SKM-1 treated with dmso at 0.1 percent for 144 hours (cell line): ENCODE measurements at regions not wholly inside any gene's neighbourhood (a gene's known extent, or its start where the extent isn't known, plus 50 kb on each side); places are given as distances from the start of the nearest gene placed in this dataset.

Experiments
- DNase-seq: peaks from one replicate; lab custom pipeline; 2025; ENCODE audit not compliant: unreplicated experiment; lab: John Stamatoyannopoulos, UW

DNA sequence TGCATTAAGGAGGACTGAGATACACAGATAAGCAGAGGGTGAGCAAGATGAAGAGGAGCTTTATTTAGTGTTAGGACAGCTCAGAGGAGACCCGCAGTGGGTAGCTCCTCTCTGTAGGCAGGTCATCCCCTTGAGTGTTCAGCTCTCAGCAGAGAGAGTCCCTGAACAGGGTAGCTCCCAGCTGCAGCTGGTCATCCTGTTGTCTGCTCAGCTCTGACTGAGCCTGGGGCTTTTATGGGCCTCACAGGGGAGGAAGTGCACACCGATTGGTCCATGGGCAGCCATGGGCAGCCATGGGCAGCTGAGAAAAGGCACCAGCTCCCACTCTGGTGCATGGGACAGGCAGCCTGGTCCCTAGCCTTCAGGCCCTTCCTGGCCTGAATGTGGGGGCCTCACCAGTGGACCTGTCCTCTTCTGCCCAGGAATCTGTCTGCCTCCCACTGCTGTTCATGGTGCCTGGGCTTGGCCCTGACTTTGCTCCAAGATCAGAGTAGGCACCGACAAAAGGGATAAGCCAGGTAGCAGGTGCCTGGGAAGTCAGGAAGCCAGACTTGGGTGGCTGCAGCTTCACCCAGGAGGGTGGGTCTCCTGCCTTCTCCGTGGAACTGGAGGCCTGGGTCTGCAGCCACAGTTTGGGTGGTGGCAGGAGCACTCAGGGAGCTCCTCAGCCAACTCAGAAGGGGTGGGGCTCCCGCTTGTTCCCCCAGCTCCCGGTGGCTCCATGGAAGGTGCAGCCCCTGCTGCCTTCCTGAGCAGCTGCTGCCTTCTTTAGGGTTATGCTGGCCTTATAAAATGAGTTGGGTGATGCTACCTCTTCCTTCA, 54.7 kb downstream of the MYEOV start:
- no peak for DNase-seq

DNA sequence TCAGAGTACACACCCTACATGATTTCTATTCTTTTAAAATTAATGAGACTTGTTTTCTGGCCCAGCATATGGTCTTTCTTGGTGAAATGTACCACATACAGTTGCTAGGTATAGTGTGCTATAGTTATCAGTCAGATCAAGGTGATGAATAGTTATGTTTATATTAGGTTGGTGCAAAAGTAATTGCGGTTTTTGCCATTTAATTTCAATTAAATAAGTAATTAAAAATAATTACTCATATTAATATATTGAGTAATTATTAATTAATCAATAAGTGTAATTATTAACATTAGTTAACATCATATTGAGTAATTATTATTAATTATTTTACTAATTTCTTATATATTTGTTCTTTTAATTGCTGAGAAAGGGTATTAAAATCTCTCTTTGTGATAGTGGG, 56.1 kb downstream of the MYEOV start:
- DNase-seq = no peak

GRCh38 chr11:69350596-69350995, 56.6 kb downstream of the MYEOV start:
- no peak for DNase-seq

- no peak for DNase-seq
These were observed 57.5 kb downstream of the MYEOV start for GRCh38 chr11:69351460-69351859.

- no peak for DNase-seq
These were observed 58.2 kb downstream of the MYEOV start for GRCh38 chr11:69352166-69352565.

DNA sequence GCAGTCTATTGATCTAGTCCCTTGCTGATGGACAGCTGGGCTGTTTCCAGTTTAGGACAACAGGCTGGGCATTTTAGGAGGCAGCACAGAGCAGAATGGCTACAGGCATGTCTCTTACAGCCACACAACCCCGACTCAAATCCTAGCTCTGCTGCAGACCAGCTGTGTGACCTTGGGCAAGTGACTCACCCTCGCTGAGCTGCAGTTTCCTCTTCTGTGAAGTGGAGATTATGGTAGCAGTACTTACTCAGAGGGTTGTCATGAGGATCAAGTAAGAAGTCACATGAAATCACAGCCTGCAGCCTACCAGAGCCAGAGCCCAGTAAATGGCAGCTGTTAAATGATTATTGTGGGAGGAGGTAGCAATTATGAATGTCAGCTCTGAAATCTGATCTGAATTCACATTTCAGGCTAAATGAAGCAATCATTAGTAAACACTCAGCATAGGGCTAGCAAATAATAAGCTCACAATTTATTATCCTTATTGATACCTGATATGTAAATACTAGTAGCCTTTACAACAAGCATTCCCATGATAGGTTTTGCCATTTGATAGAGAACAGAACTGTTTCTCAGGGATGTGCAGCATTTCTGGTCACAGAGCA, 58.9 kb downstream of the MYEOV start:
- no peak for DNase-seq

DNA sequence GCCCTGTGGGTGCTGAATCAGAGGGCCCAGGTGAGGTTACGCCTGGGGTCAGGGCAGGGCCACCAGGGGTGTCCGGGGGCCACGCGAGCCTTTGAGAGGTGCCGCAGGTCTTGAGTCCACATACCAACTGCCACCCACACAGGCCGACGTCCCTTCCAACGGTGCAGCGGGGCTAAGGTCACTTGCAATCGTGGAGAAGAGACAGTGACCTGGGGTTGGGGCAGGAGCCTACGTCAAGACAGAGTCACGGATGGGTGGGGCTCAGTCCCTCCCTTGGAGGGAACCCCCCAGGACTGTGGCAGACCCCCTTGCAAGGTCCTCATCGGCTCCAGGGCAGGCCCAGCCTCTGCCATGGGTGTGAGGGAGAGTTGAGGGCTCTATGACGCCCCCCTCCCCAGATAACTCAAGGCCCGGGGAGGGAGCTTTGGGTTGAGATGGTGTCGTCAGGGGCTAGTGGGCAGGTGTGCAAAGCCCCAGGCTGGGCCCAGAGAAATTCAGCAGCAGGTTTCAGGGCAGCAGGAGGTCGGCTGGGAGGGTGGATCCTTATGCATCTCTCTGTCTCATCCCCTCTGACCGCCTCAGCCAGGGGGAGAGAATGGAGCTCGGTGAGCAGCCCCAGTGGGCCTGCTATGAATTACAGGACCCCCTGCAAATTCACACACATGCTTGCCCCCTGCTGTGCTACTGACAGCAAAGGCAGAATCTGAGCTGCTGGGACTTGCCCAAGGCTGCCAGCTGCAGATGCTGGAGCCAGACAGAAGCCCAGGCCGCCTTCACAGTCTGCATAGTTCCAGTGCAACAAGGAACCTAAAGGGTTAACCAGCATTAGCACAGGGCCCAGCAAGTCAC, 60.0 kb downstream of the MYEOV start:
- no peak for DNase-seq

- no peak for DNase-seq
These were observed 60.6 kb downstream of the MYEOV start for GRCh38 chr11:69354545-69354897.

DNA sequence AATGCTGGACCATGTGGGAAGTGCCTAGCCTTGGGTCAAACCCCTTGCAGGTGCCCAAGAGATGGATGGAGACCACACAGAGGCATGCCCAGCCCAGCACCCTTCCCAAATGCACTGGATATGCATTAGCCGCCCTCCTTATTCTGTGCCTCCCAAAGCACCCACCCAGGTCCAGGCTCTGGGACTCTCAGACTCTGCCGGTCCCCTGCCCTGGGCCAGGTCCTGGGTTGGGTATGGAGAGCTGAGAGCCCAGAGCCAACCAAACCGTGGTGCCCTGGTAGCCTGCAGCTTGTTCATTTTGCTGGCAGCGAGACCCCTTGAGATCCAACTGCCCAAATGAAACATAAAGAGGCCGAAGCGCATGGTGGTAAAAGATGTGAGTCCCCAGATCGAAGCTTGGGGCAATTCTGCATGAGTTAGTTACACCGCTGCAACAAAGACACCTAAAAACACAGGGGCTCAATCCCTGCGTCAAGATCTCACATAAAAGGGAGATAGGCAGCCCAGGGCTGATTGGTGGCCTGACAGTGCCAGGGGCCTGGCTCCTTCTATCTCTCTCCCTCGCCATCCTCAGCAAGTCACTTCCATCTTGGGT, 61.5 kb downstream of the MYEOV start:
- no peak for DNase-seq

GRCh38 chr11:69355959-69356702, 62.2 kb downstream of the MYEOV start:
- DNase-seq = no peak

GRCh38 chr11:69356703-69357457, 62.9 kb downstream of the MYEOV start:
- DNase-seq = no peak

GRCh38 chr11:69357458-69358397, 63.8 kb downstream of the MYEOV start:
- no peak for DNase-seq

- no peak for DNase-seq
These were observed 64.6 kb downstream of the MYEOV start for GRCh38 chr11:69358398-69359020.

DNA sequence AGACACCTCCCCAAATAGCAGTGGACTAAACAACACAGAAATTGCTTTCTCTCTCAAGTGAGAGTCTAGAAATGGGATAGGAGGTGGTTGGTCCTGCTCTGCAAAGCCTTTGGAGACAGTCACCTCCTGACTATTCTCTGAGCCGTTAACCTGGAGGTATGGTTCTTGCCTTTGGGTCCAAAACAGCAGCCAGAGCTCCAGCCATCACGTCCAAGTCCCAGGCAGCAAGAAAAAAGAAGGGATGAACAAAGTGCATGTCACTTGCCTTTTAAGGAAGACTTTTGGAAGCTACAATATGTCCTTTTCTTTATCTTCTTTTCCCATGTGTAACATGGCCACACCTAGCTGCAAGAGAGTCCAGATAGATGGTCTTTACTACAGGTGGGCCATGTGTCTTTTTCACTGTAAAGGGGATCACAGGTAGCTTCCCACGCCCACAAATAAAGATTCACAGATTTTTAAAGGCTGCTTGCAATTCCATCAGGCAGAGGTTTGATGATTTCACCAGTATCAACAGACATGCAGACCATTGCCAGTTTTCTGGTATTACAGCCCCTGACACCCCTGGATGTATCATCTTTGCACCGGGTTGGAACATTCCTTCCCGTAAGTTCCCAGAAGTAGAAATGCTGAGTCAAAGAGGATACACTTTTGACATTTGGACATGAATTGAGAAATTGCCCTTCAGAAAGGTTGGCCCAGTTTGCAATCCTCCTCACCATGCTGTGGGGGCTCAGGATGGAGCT, 66.0 kb downstream of the MYEOV start:
- DNase-seq = no peak

- DNase-seq = no peak
These were observed 66.7 kb downstream of the MYEOV start for GRCh38 chr11:69360606-69361005.

GRCh38 chr11:69361048-69361447, 67.1 kb downstream of the MYEOV start:
- no peak for DNase-seq

DNA sequence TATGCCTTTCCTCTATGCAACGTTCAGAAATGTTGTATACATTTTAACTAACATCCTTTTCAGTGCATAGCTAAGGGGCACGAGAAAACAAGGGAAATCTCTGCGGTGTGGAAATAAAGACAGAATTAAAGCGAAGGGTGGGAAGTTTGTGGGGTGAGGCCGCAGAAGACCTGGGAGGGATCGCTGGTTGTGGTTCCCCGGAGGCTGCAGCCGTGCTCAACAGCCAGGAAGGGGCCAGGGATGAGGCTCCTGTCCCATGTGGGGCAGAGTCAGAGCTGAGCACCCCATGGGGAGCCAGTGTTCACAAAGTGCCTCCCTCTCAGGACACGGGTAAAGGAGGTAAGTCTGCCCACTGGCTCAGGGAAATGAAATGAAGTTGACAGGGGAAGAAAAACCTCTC, 67.5 kb downstream of the MYEOV start:
- DNase-seq = no peak

GRCh38 chr11:69362315-69362714, 68.4 kb downstream of the MYEOV start:
- no peak for DNase-seq
